ENCODE measurements at regions not wholly inside any gene's neighbourhood (a gene's known extent, or its start where the extent isn't known, plus 50 kb on each side); places are given as distances from the start of the nearest gene placed in this dataset.

DNA sequence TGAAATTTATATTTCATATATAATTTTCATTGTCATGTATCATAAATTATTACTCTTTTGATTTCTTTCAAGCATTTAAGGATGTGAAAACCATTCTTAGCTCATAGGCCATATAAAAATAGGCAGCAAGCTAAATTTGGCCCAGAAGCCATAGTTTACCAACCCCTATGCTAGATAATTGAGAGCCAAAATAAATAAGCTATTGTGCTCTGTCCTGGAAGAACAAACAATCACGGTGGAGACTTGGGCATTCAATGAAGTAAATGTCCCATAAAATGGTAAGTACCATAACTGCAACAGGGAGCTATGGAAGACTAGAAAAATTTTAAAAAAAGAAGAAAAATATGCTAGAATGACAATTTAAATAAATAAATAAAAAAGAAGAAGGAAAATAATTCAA is 60.9 kb upstream of the PACRGL start:
- TF ChIP-seq, protein P1, sequence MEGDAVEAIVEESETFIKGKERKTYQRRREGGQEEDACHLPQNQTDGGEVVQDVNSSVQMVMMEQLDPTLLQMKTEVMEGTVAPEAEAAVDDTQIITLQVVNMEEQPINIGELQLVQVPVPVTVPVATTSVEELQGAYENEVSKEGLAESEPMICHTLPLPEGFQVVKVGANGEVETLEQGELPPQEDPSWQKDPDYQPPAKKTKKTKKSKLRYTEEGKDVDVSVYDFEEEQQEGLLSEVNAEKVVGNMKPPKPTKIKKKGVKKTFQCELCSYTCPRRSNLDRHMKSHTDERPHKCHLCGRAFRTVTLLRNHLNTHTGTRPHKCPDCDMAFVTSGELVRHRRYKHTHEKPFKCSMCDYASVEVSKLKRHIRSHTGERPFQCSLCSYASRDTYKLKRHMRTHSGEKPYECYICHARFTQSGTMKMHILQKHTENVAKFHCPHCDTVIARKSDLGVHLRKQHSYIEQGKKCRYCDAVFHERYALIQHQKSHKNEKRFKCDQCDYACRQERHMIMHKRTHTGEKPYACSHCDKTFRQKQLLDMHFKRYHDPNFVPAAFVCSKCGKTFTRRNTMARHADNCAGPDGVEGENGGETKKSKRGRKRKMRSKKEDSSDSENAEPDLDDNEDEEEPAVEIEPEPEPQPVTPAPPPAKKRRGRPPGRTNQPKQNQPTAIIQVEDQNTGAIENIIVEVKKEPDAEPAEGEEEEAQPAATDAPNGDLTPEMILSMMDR (IDR thresholded peaks at IDR 0.05) = no peak
- TF ChIP-seq POLR2AphosphoS5 (IDR thresholded peaks at IDR 0.05; ENCODE audit: low read depth, low read length) = no peak
- TF ChIP-seq SIN3A (IDR thresholded peaks at IDR 0.05; ENCODE audit: borderline replicate concordance, insufficient read depth, low read depth, low read length) = no peak
